Spleen (tissue), 7 donors: ENCODE measurements at regions not wholly inside any gene's neighbourhood (a gene's known extent, or its start where the extent isn't known, plus 50 kb on each side); places are given as distances from the start of the nearest gene placed in this dataset.
"Not testable (repeated sequence)": the region's sequence is repeated elsewhere in the genome, so short reads cannot be mapped to it uniquely, and the experiment has no call there.

Experiments
- CTCF ChIP-seq, 11 experiments: fragments of 200-600 bp in 7 of 11; fragments of 450-650 bp in 4 of 11; sonication (generic) in 4 of 11; IDR thresholded peaks in 8 of 11; conservative IDR thresholded peaks in 3 of 11; 1 replicate in 7 of 11; 2 replicates in 4 of 11; pipeline versions ENCODE4 v1.4.0 to v1.8.0; 2016 to 2021; ENCODE audit warnings: antibody characterized with exemption in 11 of 11, inconsistent platforms in 4 of 11, mild to moderate bottlenecking in 1 of 11
- POLR2A ChIP-seq, 3 donors: fragments of 450-650 bp; IDR thresholded peaks; one replicate each; pipeline ENCODE4 v1.5.1; 2017; ENCODE audit warnings: antibody characterized with exemption in 3 of 3, mild to moderate bottlenecking in 1 of 3
- POLR2AphosphoS5 ChIP-seq, 3 donors: sonication (generic); formaldehyde crosslinking; IDR thresholded peaks; one replicate each; pipeline ENCODE4 v1.5.1; 2017; ENCODE audit warnings: antibody characterized with exemption in 3 of 3
- donor health status: DM: no; HTN: no; CAD: no; lungs with moderate emphysema.
- donor health status: DM: no; HTN: no; CAD: no.
- donor health status: DM: no; HTN: no; CAD: no.

GRCh38 chr1:83481284-83481683 lies 517.6 kb downstream of the TTLL7 start:
- not testable (repeated sequence) for TF ChIP-seq CTCF (IDR thresholded peaks at IDR 0.05 in 8 of 11, conservative IDR thresholded peaks at IDR 0.05 in 3 of 11); POLR2A (IDR thresholded peaks at IDR 0.05); POLR2AphosphoS5 (IDR thresholded peaks at IDR 0.05)
